ENCODE measurements at regions not wholly inside any gene's neighbourhood (a gene's known extent, or its start where the extent isn't known, plus 50 kb on each side); places are given as distances from the start of the nearest gene placed in this dataset.

DNA sequence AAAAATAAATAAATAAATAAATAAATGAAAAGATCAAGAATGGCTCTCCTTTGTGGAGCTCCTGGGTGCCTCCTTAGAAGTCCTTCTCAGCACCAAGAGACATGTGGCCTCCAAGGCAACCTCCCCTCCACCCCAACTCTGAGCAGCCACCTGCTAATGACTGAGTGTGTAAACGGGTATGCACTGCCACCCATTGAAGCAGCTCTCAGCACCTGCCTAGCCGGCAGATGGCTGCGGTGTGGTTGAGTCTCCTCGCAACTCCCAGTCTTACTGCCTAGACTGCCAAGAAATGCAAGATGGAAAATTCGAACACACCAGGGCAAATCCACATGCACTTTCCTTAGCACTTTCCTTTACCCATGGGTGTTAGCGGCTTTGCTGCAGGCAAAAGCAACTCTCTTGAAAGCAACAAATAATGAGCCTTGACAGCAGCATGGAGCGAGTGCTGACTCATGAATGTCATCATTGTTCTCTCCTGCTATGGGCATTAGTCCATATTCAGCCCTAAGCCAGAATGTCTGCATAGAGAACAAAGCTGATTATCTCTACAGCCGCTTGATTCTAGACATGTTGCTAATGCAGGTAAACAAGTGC lies 913.9 kb upstream of the AUTS2 start:
- H3K27ac ChIP-seq: no peak overlapping the region
- TF ChIP-seq ZFX (IDR thresholded peaks at IDR 0.05): no peak
- TF ChIP-seq, protein P1, sequence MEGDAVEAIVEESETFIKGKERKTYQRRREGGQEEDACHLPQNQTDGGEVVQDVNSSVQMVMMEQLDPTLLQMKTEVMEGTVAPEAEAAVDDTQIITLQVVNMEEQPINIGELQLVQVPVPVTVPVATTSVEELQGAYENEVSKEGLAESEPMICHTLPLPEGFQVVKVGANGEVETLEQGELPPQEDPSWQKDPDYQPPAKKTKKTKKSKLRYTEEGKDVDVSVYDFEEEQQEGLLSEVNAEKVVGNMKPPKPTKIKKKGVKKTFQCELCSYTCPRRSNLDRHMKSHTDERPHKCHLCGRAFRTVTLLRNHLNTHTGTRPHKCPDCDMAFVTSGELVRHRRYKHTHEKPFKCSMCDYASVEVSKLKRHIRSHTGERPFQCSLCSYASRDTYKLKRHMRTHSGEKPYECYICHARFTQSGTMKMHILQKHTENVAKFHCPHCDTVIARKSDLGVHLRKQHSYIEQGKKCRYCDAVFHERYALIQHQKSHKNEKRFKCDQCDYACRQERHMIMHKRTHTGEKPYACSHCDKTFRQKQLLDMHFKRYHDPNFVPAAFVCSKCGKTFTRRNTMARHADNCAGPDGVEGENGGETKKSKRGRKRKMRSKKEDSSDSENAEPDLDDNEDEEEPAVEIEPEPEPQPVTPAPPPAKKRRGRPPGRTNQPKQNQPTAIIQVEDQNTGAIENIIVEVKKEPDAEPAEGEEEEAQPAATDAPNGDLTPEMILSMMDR (conservative IDR thresholded peaks at IDR 0.05): no peak

DNA sequence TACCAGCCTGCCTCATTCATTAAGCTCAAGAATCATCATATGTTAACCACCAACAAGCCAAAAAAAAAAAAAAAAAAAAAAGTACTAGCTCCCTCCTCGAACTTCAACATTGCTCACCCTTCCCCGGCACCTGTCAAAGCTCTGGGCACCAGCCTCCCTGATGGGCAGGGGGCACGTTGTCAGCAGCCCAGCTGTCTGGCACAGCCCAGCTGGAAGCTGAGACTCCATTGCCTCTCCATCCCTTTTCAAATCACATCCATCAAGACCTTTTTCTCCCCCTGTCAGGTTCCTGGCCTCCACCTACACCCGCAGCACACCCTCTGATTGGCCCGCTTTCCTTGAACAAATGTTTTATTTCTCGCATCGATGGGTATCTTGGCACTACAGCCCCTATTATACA lies 913.3 kb upstream of the AUTS2 start:
- no peak overlapping the region for H3K27ac ChIP-seq
- TF ChIP-seq, protein P1 (conservative IDR thresholded peaks at IDR 0.05): no peak
- TF ChIP-seq ZFX (IDR thresholded peaks at IDR 0.05): no peak

DNA sequence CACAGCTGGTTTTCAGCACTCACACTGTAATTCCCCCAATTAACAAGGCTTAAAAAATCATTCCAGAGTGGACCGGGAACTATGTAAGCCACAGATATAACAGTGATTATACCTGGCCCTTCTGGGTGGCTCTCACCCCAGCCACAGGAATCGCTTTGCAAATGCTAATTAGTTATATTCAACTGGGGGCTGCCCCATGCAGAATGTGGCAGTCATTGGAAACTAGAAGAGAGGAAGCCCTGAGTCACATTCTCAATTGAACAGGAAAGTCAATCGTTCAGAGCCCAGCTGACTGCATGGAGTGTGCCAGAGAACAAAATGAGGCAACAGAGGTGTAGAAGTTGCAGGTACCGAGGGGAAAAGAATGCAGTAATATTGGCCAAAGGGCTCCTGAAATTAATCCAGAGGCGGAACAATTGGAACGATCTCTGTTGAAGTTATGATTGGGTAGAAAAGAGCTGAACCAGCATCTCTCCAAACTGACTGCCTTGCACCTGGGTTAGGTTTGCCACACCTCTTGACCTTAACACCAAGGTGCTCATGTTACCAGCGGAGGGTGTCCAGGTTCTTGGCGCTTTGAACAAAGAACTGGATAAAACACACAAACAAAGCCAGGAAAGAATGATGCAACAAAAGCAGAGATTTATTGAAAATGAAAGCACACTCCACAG lies 909.7 kb upstream of the AUTS2 start:
- no peak overlapping the region; the same call in 1 of the 2 replicates for H3K27ac ChIP-seq
- TF ChIP-seq ZFX (IDR thresholded peaks at IDR 0.05): no peak

DNA sequence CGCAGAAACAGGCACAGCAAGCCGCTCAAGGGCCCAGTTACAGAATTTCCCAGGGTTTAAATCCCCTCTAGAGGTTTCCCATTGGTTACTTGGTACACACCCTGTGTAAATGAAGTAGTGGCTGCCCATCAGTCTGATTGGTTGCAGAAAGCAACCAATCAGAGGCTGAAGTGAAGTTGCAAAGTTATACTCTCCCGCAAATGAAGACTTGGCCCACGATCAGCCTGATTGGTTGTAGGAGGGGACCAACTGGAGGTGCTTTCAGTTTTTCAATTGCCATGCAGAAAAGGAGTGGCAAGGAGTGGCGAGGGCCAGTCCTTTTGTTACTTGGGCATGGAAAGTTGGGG lies 909.2 kb upstream of the AUTS2 start:
- no peak for TF ChIP-seq ZFX (IDR thresholded peaks at IDR 0.05)
- TF ChIP-seq, protein P1 (conservative IDR thresholded peaks at IDR 0.05): no peak

GRCh38 chr7:68691261-68692216 lies 906.7 kb upstream of the AUTS2 start:
- H3K27ac ChIP-seq: no peak overlapping the region
- no peak for TF ChIP-seq ZFX (IDR thresholded peaks at IDR 0.05)

More for the DNA sequence above, 909.2 kb upstream of the AUTS2 start:
- no peak overlapping the region; the same call in 1 of the 2 replicates for H3K27ac ChIP-seq

- TF ChIP-seq ZFX (IDR thresholded peaks at IDR 0.05): no peak
- TF ChIP-seq, protein P1 (conservative IDR thresholded peaks at IDR 0.05): no peak
- H3K27ac ChIP-seq: no peak overlapping the region
Observed at GRCh38 chr7:68692511-68692910, 905.8 kb upstream of the AUTS2 start.

GRCh38 chr7:68694656-68695055 lies 903.6 kb upstream of the AUTS2 start:
- no peak overlapping the region for H3K27ac ChIP-seq
- TF ChIP-seq, protein P1 (conservative IDR thresholded peaks at IDR 0.05): no peak
- TF ChIP-seq ZFX (IDR thresholded peaks at IDR 0.05): no peak

DNA sequence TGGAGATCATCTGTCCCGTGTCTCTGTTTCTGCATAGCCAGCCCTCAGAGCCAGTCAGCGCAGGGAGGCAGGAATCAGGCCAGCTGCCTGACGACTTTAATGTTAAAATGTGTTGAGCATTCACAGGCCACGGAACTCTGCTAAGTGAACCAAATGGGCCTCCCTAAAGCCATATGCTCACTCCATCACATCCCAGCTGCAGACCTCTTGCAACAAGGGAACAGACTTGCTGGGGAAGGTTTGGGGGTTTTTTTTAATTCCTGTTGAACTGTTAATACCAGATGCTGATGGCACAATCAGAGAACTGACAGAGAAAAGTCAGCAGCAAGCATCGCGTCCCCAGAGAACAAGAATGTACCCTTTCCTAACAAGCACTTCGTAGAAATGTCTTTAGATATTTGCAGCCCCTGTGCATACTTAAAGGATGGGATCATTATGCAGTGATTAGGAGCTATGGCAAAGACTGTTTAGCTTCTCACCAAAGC lies 900.4 kb upstream of the AUTS2 start:
- no peak overlapping the region for H3K27ac ChIP-seq
- TF ChIP-seq, protein P1 (conservative IDR thresholded peaks at IDR 0.05): no peak
- no peak for TF ChIP-seq ZFX (IDR thresholded peaks at IDR 0.05)

Measured in C4-2B (cell line).